Daoy (cell line): ENCODE measurements at regions not wholly inside any gene's neighbourhood (a gene's known extent, or its start where the extent isn't known, plus 50 kb on each side); places are given as distances from the start of the nearest gene placed in this dataset.

Experiments used
- DNase-seq: peaks from one replicate; pipeline ENCODE4 v3.0.0-alpha.2; 2015; ENCODE audit warnings: low read depth

DNA sequence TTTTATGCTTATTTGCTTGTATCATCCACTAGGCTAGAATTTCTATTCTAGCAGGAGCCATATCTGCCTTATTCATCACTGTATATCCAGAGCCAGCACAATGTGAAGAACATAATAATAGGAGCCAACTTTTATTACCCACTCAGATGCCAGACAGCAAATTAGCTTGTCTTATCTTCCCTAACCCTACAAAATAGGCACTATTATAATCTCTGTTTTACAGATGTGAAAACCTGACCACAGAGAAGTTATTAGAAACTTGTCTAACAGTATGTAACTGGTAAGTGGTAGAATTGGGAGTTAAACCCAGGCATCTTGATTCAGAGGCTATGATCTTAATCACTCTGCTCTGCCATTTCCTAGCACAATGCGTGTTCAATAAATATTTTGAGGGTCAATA lies 579.5 kb downstream of the CAAP1 start:
- DNase-seq = no peak

GRCh38 chr9:26311463-26311995 lies 581.1 kb downstream of the CAAP1 start:
- DNase-seq = no peak

- DNase-seq = no peak
These were observed 582.3 kb downstream of the CAAP1 start for GRCh38 chr9:26310294-26310693.

DNA sequence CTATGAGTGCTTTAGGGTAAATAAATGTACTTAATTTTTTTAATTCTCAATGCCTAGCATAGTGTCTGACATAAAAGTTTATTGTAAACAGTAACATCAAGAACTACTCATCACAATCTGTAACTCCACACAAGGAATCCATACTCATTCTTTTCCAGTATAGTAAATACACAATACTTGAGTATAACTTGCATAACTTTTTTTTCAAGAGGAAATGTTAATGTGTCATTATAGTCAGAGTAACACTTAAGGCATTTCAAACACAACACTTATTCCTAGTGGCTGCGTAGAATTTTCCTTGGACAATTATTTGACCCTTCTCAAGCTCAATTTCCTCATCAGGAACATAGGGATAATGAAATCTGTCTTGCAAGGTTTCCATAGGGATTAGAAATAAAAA lies 584.3 kb downstream of the CAAP1 start:
- no peak for DNase-seq

- DNase-seq = no peak
These were observed 590.9 kb downstream of the CAAP1 start for GRCh38 chr9:26301659-26302058.

- DNase-seq = no peak
These were observed 591.6 kb downstream of the CAAP1 start for GRCh38 chr9:26301046-26301445.

- DNase-seq = no peak
These were observed 595.6 kb downstream of the CAAP1 start for GRCh38 chr9:26296910-26297572.

GRCh38 chr9:26292943-26293342 lies 599.7 kb downstream of the CAAP1 start:
- DNase-seq = no peak

DNA sequence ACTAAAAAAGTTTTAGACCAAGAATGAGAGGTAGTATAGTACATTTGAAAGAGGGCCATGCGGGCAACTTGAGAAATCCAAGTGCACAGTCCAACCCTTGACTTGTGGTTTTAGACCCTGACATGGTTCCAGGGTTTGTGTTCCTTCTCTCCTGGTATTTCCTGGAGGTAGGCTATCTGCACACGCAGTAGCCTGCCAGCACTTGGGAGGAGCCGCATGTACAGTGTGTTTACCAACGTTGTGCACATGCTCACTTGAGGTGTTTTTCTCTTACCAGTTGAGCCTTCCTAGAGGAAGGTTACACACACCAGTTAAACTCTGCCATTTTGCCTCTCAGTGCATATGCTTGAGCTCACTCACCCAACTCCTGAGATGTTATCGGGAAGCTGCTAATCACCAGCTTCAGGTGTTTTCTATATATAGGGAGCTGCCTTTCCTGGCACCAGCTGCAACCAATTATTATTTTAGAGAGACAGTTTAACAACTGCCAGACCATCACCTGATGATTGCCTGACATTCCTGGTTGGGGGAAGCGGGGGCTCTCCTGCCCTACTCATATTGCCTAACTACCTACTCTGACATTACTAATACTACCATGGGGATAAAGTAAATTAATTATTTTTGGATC lies 593.4 kb upstream of the TUSC1 start:
- DNase-seq = no peak

- DNase-seq = no peak
These were observed 588.0 kb upstream of the TUSC1 start for GRCh38 chr9:26266146-26266793.

DNA sequence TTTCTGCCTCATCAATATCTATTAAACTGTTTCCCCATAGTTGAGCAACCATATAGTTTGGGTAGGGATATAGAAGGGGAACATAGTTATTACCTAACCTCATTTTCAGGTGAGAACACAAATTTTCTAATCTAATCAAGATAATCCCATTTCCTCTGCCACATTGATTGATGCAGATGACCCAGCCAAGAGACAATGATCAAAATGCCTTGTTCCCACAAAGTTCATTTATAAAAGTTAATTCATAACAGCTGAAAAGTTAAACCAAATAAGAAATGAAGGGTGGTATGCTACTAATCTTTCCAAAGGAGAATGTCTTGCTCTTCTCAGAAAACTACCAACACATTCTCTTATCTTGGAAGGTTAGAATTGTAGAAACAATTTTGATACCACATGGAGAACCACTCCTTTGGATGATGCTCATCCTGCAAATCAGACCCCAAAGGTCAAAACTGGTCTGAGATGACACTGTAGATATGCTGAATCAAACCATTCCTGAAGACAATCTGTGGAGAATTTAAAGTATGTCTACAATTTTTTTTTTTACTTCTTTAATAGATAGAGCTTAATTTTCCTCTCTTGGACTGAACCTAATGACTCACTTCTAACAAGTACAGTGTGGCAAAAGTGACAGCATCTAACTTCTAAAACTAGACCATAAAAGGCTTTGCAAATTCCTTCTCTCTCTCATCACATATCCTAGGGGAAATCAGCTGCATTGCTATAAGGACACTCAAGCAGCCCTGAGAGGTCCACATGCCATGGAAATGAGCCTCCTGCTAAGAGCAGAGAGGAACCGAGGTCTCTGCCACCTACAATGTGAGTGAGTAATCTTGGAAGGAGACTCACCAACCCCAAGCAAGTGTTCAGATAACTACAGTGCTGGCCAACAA lies 586.7 kb upstream of the TUSC1 start:
- DNase-seq = no peak

DNA sequence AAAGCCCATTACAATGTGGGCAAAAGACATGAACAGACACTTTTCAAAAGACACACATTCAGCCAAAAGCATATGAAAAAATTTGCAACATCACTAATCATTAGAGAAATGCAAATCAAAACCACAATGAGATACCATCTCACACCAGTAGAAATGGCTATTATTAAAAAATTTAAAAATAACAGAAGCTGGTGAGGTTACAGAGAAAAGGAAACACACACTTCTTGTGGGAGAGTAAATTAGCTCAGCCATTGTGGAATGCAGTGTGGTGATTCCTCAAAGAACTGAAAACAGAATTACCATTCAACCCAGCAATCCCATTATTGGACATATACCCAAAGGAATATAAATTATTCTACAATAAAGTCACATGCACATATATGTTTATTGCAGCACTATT lies 585.2 kb upstream of the TUSC1 start:
- no peak for DNase-seq

DNA sequence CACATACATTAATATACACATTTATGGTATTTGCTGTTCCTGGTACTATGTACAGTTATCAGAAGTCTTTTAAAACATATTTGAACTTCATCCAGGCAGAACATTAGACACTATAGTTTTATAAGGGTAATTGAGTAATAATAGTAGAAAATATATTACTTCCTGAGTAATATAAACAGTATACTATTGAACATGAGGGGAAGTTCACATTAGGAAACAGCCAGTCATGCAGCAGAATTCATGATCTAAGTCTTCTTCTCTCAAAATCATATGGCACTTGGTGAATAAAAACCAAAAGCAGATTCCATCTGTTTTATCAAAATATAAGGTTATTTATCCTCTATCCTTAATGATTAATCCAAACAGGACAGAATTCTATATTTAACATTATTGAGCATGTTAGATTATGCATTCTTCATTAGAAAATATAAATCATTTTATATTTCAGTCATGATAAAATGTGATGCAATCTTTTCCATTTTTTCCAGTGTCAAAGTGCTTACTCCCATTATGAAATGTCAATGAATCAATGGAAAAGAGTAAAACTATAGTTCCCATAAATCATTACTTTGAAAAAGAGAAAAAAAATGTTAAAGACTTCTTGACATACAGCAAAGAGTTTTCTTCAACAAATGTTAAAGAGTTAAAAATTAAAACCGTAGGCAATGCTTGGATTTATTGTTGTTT lies 584.3 kb upstream of the TUSC1 start:
- no peak for DNase-seq

- DNase-seq = no peak
These were observed 583.5 kb upstream of the TUSC1 start for GRCh38 chr9:26261503-26262330.

DNA sequence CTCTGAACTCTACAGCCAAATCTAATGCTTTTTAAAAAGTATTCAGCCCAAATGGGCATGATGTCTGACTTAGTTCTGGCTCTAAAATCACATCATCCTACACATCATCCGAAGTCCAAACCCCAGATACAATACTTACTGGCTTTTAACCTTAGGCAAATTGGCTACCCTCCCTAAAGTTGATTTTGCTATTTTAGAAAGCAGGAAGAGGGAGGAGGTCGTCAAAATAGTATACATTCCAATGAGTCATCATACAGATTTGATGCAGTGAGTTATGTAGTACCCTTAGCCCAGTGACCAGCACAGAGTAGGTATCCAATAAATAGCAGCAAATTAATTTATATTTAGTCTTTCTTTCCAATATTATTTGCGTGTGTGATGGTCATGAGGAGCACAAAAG lies 582.0 kb upstream of the TUSC1 start:
- no peak for DNase-seq

DNA sequence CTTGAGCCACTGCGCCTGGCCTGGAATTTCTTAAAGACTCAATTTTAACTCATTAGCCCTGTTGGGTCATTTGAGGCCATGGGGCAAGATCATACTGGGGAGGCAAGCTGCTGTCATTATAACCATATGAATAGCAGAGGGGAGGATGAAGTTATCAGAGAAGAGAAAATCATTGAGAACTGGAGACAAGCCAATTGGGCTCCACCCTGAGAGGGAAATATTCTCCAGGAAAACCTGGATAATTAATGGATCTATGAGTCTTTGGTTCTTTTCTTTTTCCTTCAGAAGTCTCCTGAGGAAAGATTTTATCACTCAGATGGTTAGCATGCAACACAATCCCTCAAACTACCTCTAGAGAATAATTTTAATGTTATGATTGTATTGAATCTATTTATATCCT lies 569.6 kb upstream of the TUSC1 start:
- no peak for DNase-seq

- DNase-seq = no peak
These were observed 566.6 kb upstream of the TUSC1 start for GRCh38 chr9:26244661-26245451.

DNA sequence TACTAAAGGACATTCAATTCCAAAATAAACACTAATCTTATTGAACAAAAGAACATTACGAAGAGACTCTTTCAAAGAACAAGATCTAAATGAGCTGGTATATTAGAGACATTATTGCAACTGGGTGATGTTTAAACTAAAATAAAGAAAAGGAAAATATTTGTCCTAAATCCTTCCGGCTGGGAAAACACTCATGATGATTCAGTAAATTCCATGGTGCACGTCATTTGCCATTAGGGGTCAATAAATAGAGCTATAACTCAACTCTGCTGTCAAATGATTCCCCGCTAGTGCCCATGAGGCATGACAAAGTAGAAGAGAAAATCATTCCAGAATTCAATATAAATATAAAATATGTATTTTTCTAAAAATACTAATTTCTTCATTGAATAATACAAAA lies 565.5 kb upstream of the TUSC1 start:
- no peak for DNase-seq

GRCh38 chr9:26243029-26243697 lies 564.9 kb upstream of the TUSC1 start:
- DNase-seq = no peak
